IMR-90 (cell line): ENCODE measurements at regions not wholly inside any gene's neighbourhood (a gene's known extent, or its start where the extent isn't known, plus 50 kb on each side); places are given as distances from the start of the nearest gene placed in this dataset.
A peak's percentile ranks its signal among the peaks of the same experiment; 100 is the strongest.

ENCODE experiments used
- ATAC-seq: fragments of 200-7000 bp; cut with Tn5 transposase; 2 replicates; pipeline ENCODE4 v1.9.1; 2020; ENCODE audit warnings: low read depth, mild to moderate bottlenecking, moderate library complexity
- BruUV-seq: library from RNA; stranded (reverse); fragments of 400-500 nt; replicated peaks from 2 replicates; lab custom pipeline; 2021; lab: Mats Ljungman, UMichigan
- CTCF ChIA-PET: fragments of 300-600 bp; formaldehyde crosslinking; extraction: SDS; loops from one replicate; lab custom pipeline; 2021; ENCODE audit warnings: antibody characterized with exemption; lab: Yijun Ruan, JAX
- POLR2A ChIA-PET: fragments of 300-600 bp; sonication (Branson Sonifier 250); formaldehyde crosslinking; loops from one replicate; lab custom pipeline; 2022; ENCODE audit warnings: antibody characterized with exemption; ENCODE audit not compliant: unreplicated experiment; lab: Charles Lee
- DNase-seq: peaks from one replicate; pipeline ENCODE4 v3.0.0; 2013
- H2AFZ ChIP-seq: replicated peaks from 2 replicates; pipeline ENCODE3; 2013; ENCODE audit warnings: low read length, mild to moderate bottlenecking; ENCODE audit not compliant: poor library complexity
- H2AK5ac ChIP-seq: 2 replicates; pipeline ENCODE4 v1.6.1; 2013; ENCODE audit warnings: low read depth, low read length, inconsistent platforms
- H2AK9ac ChIP-seq: replicated peaks from 2 replicates; pipeline ENCODE3; 2013; ENCODE audit warnings: mild to moderate bottlenecking, low read depth, low read length, moderate library complexity; ENCODE audit not compliant: poor library complexity
- H2BK120ac ChIP-seq: 2 replicates; pipeline ENCODE4 v1.6.1; 2013; ENCODE audit warnings: low read depth, low read length, inconsistent platforms
- H2BK15ac ChIP-seq: 3 replicates; pipeline ENCODE4 v1.6.1; 2013; ENCODE audit warnings: low read depth, low read length, inconsistent platforms
- H2BK20ac ChIP-seq: 2 replicates; pipeline ENCODE4 v1.6.1; 2013; ENCODE audit warnings: low read depth, mild to moderate bottlenecking, inconsistent platforms, low read length, moderate library complexity
- H2BK5ac ChIP-seq: 2 replicates; pipeline ENCODE4 v1.6.1; 2013; ENCODE audit warnings: mild to moderate bottlenecking, low read depth, low read length, inconsistent platforms; ENCODE audit not compliant: poor library complexity, severe bottlenecking
- H3K14ac ChIP-seq: replicated peaks from 2 replicates; pipeline ENCODE4 v1.6.1; 2013; ENCODE audit warnings: low read depth, low read length, inconsistent platforms
- H3K18ac ChIP-seq: 2 replicates; pipeline ENCODE4 v1.6.1; 2013; ENCODE audit warnings: low read depth, low read length, control low read depth
- H3K23ac ChIP-seq: 2 replicates; pipeline ENCODE4 v1.6.1; 2013; ENCODE audit warnings: low read depth, low read length, inconsistent platforms
- H3K27ac ChIP-seq: 2 replicates; pipeline ENCODE4 v1.5.1; 2013; ENCODE audit warnings: mild to moderate bottlenecking, control low read depth, low read length; ENCODE audit not compliant: insufficient read depth
- H3K27me3 ChIP-seq: 2 replicates; pipeline ENCODE4 v1.6.1; 2013; ENCODE audit warnings: low read length; ENCODE audit not compliant: control insufficient read depth, insufficient read depth
- H3K36me3 ChIP-seq: 2 replicates; pipeline ENCODE4 v1.6.1; 2013; ENCODE audit warnings: low read length, mixed read lengths; ENCODE audit not compliant: control insufficient read depth, insufficient read depth
- H3K4ac ChIP-seq: 2 replicates; pipeline ENCODE4 v1.6.1; 2013; ENCODE audit warnings: low read depth, low read length, inconsistent platforms
- H3K4me1 ChIP-seq: 2 replicates; pipeline ENCODE4 v1.6.1; 2013; ENCODE audit warnings: low read length, mixed read lengths; ENCODE audit not compliant: control insufficient read depth, insufficient read depth
- H3K4me2 ChIP-seq: 2 replicates; pipeline ENCODE4 v1.6.1; 2013; ENCODE audit warnings: low read depth, mild to moderate bottlenecking, control low read depth, low read length, moderate library complexity
- H3K4me3 ChIP-seq: 2 replicates; pipeline ENCODE4 v1.5.1; 2013; ENCODE audit warnings: low read depth, mild to moderate bottlenecking, control low read depth, low read length, moderate library complexity; ENCODE audit not compliant: insufficient read depth
- H3K56ac ChIP-seq: 2 replicates; pipeline ENCODE4 v1.6.1; 2013; ENCODE audit warnings: low read length, inconsistent platforms; ENCODE audit not compliant: insufficient read depth; ENCODE audit errors: extremely low read depth
- H3K79me1 ChIP-seq, 2 experiments: 2 replicates each; pipeline ENCODE4 v1.6.1; 2013; ENCODE audit warnings: low read length in 2 of 2, inconsistent platforms in 1 of 2, low read depth in 1 of 2
- H3K9ac ChIP-seq: 2 replicates; pipeline ENCODE4 v1.6.1; 2013; ENCODE audit warnings: low read depth, low read length, control low read depth
- H3K9me1 ChIP-seq: 2 replicates; pipeline ENCODE4 v1.6.1; 2013; ENCODE audit warnings: low read length, inconsistent platforms; ENCODE audit not compliant: insufficient read depth
- H3K9me3 ChIP-seq: 2 replicates; pipeline ENCODE4 v1.6.1; 2013; ENCODE audit warnings: low read length; ENCODE audit not compliant: control insufficient read depth, insufficient read depth
- H4K20me1 ChIP-seq: 2 replicates; pipeline ENCODE4 v1.6.1; 2013; ENCODE audit warnings: low read length, inconsistent platforms; ENCODE audit not compliant: insufficient read depth
- H4K5ac ChIP-seq: 2 replicates; pipeline ENCODE4 v1.6.1; 2013; ENCODE audit warnings: mild to moderate bottlenecking, low read depth, low read length, control low read depth
- H4K8ac ChIP-seq, 2 experiments: 2 replicates each; pipeline ENCODE4 v1.6.1; 2013; ENCODE audit warnings: low read depth in 2 of 2, low read length in 2 of 2, control low read depth in 1 of 2, inconsistent platforms in 1 of 2
- H4K91ac ChIP-seq: 2 replicates; pipeline ENCODE4 v1.6.1; 2013; ENCODE audit warnings: low read depth, low read length, inconsistent platforms; ENCODE audit not compliant: insufficient read depth
- BHLHE40 ChIP-seq: fragments of 150-350 bp; IDR thresholded peaks from 2 replicates; pipeline ENCODE4 v1.6.1; 2016; ENCODE audit warnings: mild to moderate bottlenecking, low read depth, low read length
- CEBPB ChIP-seq: IDR thresholded peaks from 2 replicates; pipeline ENCODE4 v1.6.1; 2012; ENCODE audit warnings: low read depth, low read length, improper control_type of control experiment
- CHD1 ChIP-seq: IDR thresholded peaks from 2 replicates; pipeline ENCODE4 v1.6.1; 2012; ENCODE audit warnings: low read depth, low read length, improper control_type of control experiment
- FOS ChIP-seq: fragments of 150-350 bp; IDR thresholded peaks from 2 replicates; pipeline ENCODE4 v1.6.1; 2016; ENCODE audit warnings: low read depth, low read length
- MAFK ChIP-seq: IDR thresholded peaks from 2 replicates; pipeline ENCODE4 v1.6.1; 2012; ENCODE audit warnings: low read depth, low read length, improper control_type of control experiment
- MXI1 ChIP-seq: IDR thresholded peaks from 2 replicates; pipeline ENCODE4 v1.6.1; 2012; ENCODE audit warnings: low read depth, mild to moderate bottlenecking, low read length, moderate library complexity, borderline replicate concordance
- POLR2A ChIP-seq: IDR thresholded peaks from 2 replicates; pipeline ENCODE4 v1.6.1; 2012; ENCODE audit warnings: mild to moderate bottlenecking, low read depth, low read length
- RCOR1 ChIP-seq: IDR thresholded peaks from 2 replicates; pipeline ENCODE4 v1.6.1; 2012; ENCODE audit warnings: mild to moderate bottlenecking, low read length, improper control_type of control experiment; ENCODE audit not compliant: insufficient replicate concordance
- RFX5 ChIP-seq: IDR thresholded peaks from 2 replicates; pipeline ENCODE4 v1.8.0; 2012; ENCODE audit warnings: low read depth, mild to moderate bottlenecking, low read length, moderate library complexity
- SMC3 ChIP-seq: fragments of 150-350 bp; IDR thresholded peaks from 2 replicates; pipeline ENCODE4 v1.6.1; 2016; ENCODE audit warnings: low read depth, mild to moderate bottlenecking, antibody characterized with exemption, low read length, moderate library complexity
- WGBS, 2 experiments: methylation state at CpG; one replicate each; pipeline versions ENCODE4 v1.1.5 to v1.1.7; 2013; ENCODE audit warnings: missing lambda C conversion rate in 2 of 2; ENCODE audit not compliant: insufficient read length in 1 of 2; ENCODE audit errors: extremely low coverage in 2 of 2; 5-methylcytosine and 5-hydroxymethylcytosine counted together
- dilution Hi-C: fragments of 300-500 bp; cut with HindIII; formaldehyde crosslinking; loops from one replicate; pipeline ENCODE4 v1.14.3; 2018; ENCODE audit warnings: low sequenced_read_pairs; ENCODE audit not compliant: unreplicated experiment
- in situ Hi-C: fragments of 300-500 bp; cut with MboI; formaldehyde crosslinking; loops from 3 replicates; pipeline ENCODE4 v1.14.3; 2019; ENCODE audit warnings: low sequenced_read_pairs, inconsistent platforms, mixed read lengths
- intact Hi-C: fragments of 100-400 bp; cut with micrococcal nuclease; formaldehyde crosslinking; loops from 2 replicates; pipeline ENCODE4 v1.10.0; 2022
- TF ChIP-seq, protein P1 (sequence below): fragments of 150-350 bp; IDR thresholded peaks from 2 replicates; pipeline ENCODE4 v1.6.1; 2016; ENCODE audit warnings: low read depth, mild to moderate bottlenecking, low read length, moderate library complexity, borderline replicate concordance

DNA sequence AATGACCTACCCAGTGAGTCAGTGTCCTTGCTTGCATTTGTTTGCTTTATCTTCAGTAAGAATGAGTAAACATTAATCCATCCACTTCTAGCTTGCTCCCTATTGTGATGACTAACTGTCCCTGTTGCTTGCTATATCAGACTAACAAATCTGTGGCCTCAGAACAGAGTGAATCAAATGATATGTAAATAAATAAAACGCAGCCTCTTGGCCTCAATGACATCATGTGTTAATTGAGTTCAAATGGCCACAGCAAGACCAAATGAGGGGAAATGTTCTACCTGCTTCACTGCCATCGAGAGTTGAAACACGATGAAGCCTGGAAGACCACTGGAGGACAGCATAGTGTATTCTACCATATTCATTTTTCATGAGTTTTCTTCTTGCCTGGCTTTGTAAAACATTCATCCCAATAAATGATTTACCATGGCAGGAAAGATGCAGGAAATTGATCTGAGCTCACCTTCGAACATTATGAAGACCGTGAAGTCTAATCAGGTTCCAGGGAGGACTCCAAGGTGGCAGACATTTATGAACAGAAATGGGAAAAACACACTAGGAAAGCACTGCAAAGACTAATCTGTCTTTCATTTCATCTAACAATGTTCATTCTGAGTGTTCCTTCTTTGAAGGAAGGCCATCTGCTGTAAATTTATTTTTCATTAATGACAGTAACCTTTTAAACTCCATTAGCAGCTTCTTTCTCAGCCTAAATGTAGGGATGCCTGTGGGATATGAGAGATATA lies 1144.5 kb downstream of the TUSC7 start:
- H3K18ac ChIP-seq: peak overlapping the region; percentile 74
- H4K8ac ChIP-seq: peak overlapping the region in 1 of 2 experiments; percentile 6; a peak in 1 of 4 replicates
- peak overlapping the region; percentile 63; the same call in 1 of the 2 replicates for H3K4me2 ChIP-seq
- 0 out of 3 replicates have a peak overlapping the region, but pooled peaks have one; percentile 6 for H2BK15ac ChIP-seq
- 0 out of 2 replicates have a peak overlapping the region, but pooled peaks have one; percentile 15 for H3K23ac ChIP-seq
- no peaks in the 10 kb centered on the region for H3K79me1 ChIP-seq
- no peaks in the 10 kb centered on the region for H3K36me3 ChIP-seq
- 0 out of 2 replicates have a peak, but pooled peaks cover 2% of the 10 kb centered on the region for H3K9me3 ChIP-seq
- no peaks in the 10 kb centered on the region for H4K20me1 ChIP-seq
- TF ChIP-seq RCOR1: peak; percentile 70
- TF ChIP-seq, protein P1, sequence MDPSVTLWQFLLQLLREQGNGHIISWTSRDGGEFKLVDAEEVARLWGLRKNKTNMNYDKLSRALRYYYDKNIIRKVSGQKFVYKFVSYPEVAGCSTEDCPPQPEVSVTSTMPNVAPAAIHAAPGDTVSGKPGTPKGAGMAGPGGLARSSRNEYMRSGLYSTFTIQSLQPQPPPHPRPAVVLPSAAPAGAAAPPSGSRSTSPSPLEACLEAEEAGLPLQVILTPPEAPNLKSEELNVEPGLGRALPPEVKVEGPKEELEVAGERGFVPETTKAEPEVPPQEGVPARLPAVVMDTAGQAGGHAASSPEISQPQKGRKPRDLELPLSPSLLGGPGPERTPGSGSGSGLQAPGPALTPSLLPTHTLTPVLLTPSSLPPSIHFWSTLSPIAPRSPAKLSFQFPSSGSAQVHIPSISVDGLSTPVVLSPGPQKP: no peak
- peak; percentile 91 for TF ChIP-seq FOS
- TF ChIP-seq MXI1: no peak
- TF ChIP-seq MAFK: no peak
- peak; percentile 17; the same call in 1 of the 2 replicates for TF ChIP-seq BHLHE40
- no peak for TF ChIP-seq SMC3
- no peak for TF ChIP-seq POLR2A
- peak; percentile 57; the same call in 1 of the 2 replicates for TF ChIP-seq CEBPB
- TF ChIP-seq CHD1: no peak
- TF ChIP-seq RFX5: no peak
- in situ Hi-C loops: no loop called here
- no peak overlapping the region for H3K4me3 ChIP-seq
- H2AK5ac ChIP-seq: no peak overlapping the region
- peak; percentile 93 for DNase-seq
- peak overlapping the region; percentile 12; the same call in 1 of the 2 replicates for H3K4ac ChIP-seq
- no peak overlapping the region for H3K56ac ChIP-seq
- no peak overlapping the region for H2AFZ ChIP-seq
- no TSS peak for BruUV-seq
- H4K5ac ChIP-seq: 0 out of 2 replicates have a peak overlapping the region, but pooled peaks have one; percentile 10
- 0% methylated on average over 1 of the region's 5 CpGs; no CpG with 5 or more reads in 1 of the 2 experiments for WGBS, 2 experiments
- no peaks in the 10 kb centered on the region for H3K9me1 ChIP-seq
- peak overlapping the region; percentile 22; the same call in 1 of the 2 replicates for H4K91ac ChIP-seq
- 0 out of 2 replicates have a peak overlapping the region, but pooled peaks have one; percentile 30 for H2BK20ac ChIP-seq
- H2BK5ac ChIP-seq: no peak overlapping the region
- peaks cover 2% of the 10 kb centered on the region; the same call in 1 of the 2 replicates for H3K27me3 ChIP-seq
- ChIA-PET POLR2A (no interaction called here), CTCF (no interaction called here)
- no peak overlapping the region for H3K9ac ChIP-seq
- peak overlapping the region; percentile 32; the same call in 1 of the 2 replicates for H2BK120ac ChIP-seq
- peaks cover 4% of the 10 kb centered on the region for H3K4me1 ChIP-seq
- ATAC-seq: peak; percentile 98
- no peak overlapping the region for H3K27ac ChIP-seq
- 0 out of 2 replicates have a peak overlapping the region, but pooled peaks have one; percentile 25 for H3K14ac ChIP-seq
- intact Hi-C loops: no loop called here
- no peak overlapping the region for H2AK9ac ChIP-seq
- dilution Hi-C loops: no loop called here
